Brain microvascular endothelial cell (primary cell): ENCODE measurements at regions not wholly inside any gene's neighbourhood (a gene's known extent, or its start where the extent isn't known, plus 50 kb on each side); places are given as distances from the start of the nearest gene placed in this dataset.

Experiments used
- DNase-seq: peaks from one replicate; pipeline ENCODE4 v3.0.0-alpha.2; 2020
- H3K27ac ChIP-seq: fragments of 250-450 bp; sonication (Bioruptor Pico); 2 replicates; pipeline ENCODE4 v1.5.1; 2020; ENCODE audit warnings: mild to moderate bottlenecking, moderate library complexity
- H3K27me3 ChIP-seq: fragments of 250-450 bp; sonication (Bioruptor Pico); replicated peaks from 2 replicates; pipeline ENCODE4 v1.5.1; 2020; ENCODE audit warnings: mild to moderate bottlenecking
- H3K36me3 ChIP-seq: fragments of 250-450 bp; sonication (Bioruptor Pico); replicated peaks from 2 replicates; pipeline ENCODE4 v1.5.1; 2020; ENCODE audit warnings: mild to moderate bottlenecking
- H3K4me3 ChIP-seq: 2 replicates; pipeline ENCODE4 v1.5.1; 2011; ENCODE audit warnings: low read depth, mild to moderate bottlenecking, control low read depth, low read length, moderate library complexity
- in situ Hi-C: cut with HindIII; loops from 2 replicates; pipeline ENCODE4 v1.10.0; 2017; ENCODE audit warnings: low sequenced_read_pairs, low pct_ligation_motif_present
- TF ChIP-seq, protein P1 (sequence below): IDR thresholded peaks from 2 replicates; pipeline ENCODE4 v1.5.1; 2011; ENCODE audit warnings: low read depth, mild to moderate bottlenecking, moderate library complexity, low read length, control low read depth, inconsistent platforms; ENCODE audit errors: missing control alignments

DNA sequence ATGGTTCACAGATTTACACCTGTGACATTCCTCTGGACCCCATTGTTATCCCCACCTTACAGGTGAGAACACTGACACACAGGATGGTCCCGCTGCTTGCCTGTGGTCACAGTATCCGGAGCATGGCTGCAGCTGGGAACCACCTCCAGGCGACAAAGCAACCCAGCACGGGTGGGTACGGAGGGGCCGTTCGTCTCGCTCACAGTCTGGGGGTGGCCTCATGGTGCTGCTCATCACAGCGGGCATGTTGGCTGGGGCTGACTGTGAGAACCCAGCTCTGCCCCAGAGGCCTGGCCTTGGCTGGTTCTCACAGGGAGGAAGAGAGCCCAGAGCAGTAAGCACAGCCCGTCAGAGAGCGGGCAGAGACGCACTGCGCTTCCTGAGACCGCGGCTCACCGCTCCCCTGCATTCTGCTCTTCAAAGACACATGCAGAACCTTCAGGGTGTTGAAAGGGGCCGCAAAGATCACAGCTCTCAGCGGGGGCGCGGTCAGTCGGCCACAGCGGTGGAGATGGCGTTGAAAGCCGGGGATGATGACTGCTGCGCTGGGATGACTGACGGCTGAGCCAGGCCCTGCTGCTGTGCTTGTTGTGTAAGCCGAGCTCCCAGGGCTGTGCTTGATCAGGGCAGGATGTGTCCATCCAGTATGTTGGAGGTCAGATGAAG is 423.0 kb downstream of the BRD1 start:
- H3K36me3 ChIP-seq, result no peaks in the 10 kb centered on the region
- no peak for DNase-seq
- in situ Hi-C loops, result no loop called here
- H3K27me3 ChIP-seq, result no peaks in the 10 kb centered on the region
- no peak overlapping the region for H3K4me3 ChIP-seq
- TF ChIP-seq, protein P1, sequence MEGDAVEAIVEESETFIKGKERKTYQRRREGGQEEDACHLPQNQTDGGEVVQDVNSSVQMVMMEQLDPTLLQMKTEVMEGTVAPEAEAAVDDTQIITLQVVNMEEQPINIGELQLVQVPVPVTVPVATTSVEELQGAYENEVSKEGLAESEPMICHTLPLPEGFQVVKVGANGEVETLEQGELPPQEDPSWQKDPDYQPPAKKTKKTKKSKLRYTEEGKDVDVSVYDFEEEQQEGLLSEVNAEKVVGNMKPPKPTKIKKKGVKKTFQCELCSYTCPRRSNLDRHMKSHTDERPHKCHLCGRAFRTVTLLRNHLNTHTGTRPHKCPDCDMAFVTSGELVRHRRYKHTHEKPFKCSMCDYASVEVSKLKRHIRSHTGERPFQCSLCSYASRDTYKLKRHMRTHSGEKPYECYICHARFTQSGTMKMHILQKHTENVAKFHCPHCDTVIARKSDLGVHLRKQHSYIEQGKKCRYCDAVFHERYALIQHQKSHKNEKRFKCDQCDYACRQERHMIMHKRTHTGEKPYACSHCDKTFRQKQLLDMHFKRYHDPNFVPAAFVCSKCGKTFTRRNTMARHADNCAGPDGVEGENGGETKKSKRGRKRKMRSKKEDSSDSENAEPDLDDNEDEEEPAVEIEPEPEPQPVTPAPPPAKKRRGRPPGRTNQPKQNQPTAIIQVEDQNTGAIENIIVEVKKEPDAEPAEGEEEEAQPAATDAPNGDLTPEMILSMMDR, result no peak
- H3K27ac ChIP-seq, result no peak overlapping the region

DNA sequence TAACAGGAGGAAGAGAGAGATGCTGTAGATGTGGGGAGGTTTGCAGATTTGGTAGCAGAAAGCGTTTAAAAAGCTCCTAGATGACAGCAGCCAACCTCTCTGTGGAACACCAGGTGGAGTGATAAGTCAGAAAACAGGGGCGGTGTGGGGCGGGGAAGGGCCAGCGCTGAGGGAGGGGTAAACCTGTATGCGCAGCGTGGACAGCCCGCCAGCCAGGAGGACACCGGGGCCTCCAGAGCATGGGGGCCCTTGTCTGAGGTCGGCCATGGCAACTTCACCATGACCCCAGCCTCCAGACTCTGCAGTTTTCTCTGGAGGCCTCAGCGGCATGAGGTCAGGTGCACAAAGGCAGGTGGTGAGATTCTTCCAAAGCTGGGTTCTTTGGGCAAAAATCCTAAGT is 423.7 kb downstream of the BRD1 start:
- in situ Hi-C loops, result no loop called here

DNA sequence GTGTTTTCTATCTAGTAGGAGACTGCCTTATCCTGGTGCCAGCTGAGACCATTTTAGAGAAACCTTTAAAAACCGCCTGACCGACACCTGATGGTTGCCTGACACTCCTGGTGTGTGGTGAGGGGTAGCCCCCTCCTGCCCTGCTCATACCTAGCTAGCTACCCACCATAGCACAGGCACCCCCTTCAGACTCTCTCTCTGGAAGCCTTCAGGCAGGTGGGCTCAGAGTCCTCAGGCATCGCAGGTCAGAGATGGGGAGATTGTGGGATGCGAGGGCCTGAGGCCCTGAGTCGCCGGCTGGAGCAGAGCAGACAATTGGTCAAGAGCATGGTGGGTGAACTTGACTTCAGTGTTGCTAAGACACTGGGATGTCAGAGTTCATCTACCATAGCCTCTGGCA is 424.6 kb downstream of the BRD1 start:
- no peak overlapping the region for H3K4me3 ChIP-seq
- in situ Hi-C loops, result no loop called here
- TF ChIP-seq, protein P1, result no peak
- no peak for DNase-seq
- no peaks in the 10 kb centered on the region for H3K36me3 ChIP-seq
- H3K27ac ChIP-seq, result no peak overlapping the region
- no peaks in the 10 kb centered on the region for H3K27me3 ChIP-seq

More for the DNA sequence above, 423.7 kb downstream of the BRD1 start:
- TF ChIP-seq, protein P1, result no peak
- Histone ChIP-seq H3K27ac (no peak overlapping the region), H3K4me3 (no peak overlapping the region), H3K27me3 (no peaks in the 10 kb centered on the region), H3K36me3 (no peaks in the 10 kb centered on the region)
- no peak for DNase-seq

DNA sequence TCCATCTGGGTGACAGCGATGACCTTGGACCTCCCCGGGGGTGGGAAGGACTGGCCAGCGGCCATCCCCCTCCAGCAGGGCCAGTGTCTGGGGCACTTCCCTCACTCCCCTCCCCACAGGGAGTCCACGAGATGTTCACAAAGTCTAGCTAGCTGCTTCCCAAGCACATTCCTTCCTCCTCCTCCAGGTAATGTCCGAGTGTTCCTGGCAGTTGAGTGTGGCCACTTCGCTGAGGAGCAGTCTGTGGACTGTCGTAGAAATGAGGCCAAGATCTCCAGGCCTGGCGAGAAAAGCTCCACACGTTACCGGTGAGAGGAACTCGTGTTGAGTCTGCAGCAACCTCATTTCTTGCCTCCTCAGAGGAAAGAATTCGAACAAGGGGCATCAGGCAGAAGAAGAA is 425.5 kb downstream of the BRD1 start:
- H3K4me3 ChIP-seq, result no peak overlapping the region
- DNase-seq, result no peak
- TF ChIP-seq, protein P1, result no peak
- H3K27me3 ChIP-seq, result no peaks in the 10 kb centered on the region
- in situ Hi-C loops, result no loop called here
- H3K36me3 ChIP-seq, result no peaks in the 10 kb centered on the region
- no peak overlapping the region for H3K27ac ChIP-seq

DNA sequence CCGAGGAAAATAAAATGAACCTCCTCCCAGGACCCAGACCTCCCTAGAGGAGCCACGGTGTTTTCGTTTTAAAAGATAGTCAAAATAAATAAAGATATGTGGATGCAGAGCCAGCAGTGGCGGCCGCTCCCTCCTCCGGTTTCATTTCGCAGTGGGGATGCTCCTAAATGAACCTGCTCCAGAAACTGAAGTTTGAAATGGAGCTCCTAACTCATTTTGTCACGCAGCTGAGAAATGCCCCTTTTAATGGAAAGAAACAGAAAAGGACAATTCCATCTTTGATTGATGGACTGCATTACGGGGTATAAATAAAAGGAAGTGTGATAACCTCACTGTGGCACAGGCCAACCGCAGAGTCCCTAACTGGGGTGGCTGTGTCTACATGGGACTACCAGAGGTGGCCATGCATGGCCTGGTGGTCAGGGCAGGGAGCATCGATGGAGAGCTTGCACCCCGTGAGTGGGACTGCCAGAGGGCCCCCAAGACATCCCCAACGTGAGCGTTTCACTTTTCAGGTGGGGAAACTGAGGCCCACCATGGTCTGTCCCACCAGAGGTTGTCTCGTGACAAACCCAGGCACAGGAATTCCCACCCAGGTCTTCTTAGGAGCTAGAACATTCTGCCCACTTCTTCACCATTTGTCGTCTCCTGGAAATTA is 426.6 kb downstream of the BRD1 start:
- in situ Hi-C loops, result no loop called here
- H3K27ac ChIP-seq, result no peak overlapping the region
- H3K4me3 ChIP-seq, result no peak overlapping the region
- TF ChIP-seq, protein P1, result no peak
- no peaks in the 10 kb centered on the region for H3K27me3 ChIP-seq
- DNase-seq, result no peak
- H3K36me3 ChIP-seq, result no peaks in the 10 kb centered on the region
